Caco-2 (cell line): ENCODE measurements at regions not wholly inside any gene's neighbourhood (a gene's known extent, or its start where the extent isn't known, plus 50 kb on each side); places are given as distances from the start of the nearest gene placed in this dataset.

ENCODE experiments used
- BruUV-seq: library from RNA; stranded (reverse); fragments of 400-500 nt; replicated peaks from 2 replicates; lab custom pipeline; 2021; lab: Mats Ljungman, UMichigan
- CTCF ChIA-PET: fragments of 300-600 bp; sonication (Branson Sonifier 250); formaldehyde crosslinking; loops from one replicate; lab custom pipeline; 2022; ENCODE audit warnings: antibody characterized with exemption; lab: Charles Lee
- POLR2A ChIA-PET: fragments of 300-600 bp; sonication (Branson Sonifier 250); formaldehyde crosslinking; loops from one replicate; lab custom pipeline; 2022; ENCODE audit warnings: antibody characterized with exemption; lab: Charles Lee
- DNase-seq, 2 experiments: peaks; one replicate each; pipeline versions ENCODE4 v3.0.0 to v3.0.0-alpha.2; 2020 to 2022
- H3K27me3 ChIP-seq: replicated peaks from 2 replicates; pipeline ENCODE4 v1.6.0; 2011; ENCODE audit warnings: low read length; ENCODE audit not compliant: control insufficient read depth, insufficient read depth
- H3K36me3 ChIP-seq: 2 replicates; pipeline ENCODE4 v1.5.1; 2011; ENCODE audit warnings: low read length; ENCODE audit not compliant: control insufficient read depth, insufficient read depth
- H3K4me1 ChIP-seq: fragments of 250-450 bp; sonication (Bioruptor Pico); 2 replicates; pipeline ENCODE4 v1.5.1; 2020; ENCODE audit warnings: mild to moderate bottlenecking
- H3K4me3 ChIP-seq: 2 replicates; pipeline ENCODE4 v1.5.1; 2011; ENCODE audit warnings: low read depth, mild to moderate bottlenecking, control low read depth, low read length
- H3K9me3 ChIP-seq: fragments of 250-450 bp; sonication (Bioruptor Pico); 2 replicates; pipeline ENCODE4 v1.5.1; 2020; ENCODE audit warnings: mild to moderate bottlenecking, moderate library complexity
- H3K27ac Mint-ChIP-seq: one replicate; pipeline ENCODE4 v1.8.0; 2022; ENCODE audit warnings: mixed read lengths; ENCODE audit not compliant: unreplicated experiment
- H3K27me3 Mint-ChIP-seq: one replicate; pipeline ENCODE4 v1.8.0; 2022; ENCODE audit warnings: mixed read lengths; ENCODE audit not compliant: insufficient read depth, unreplicated experiment
- H3K36me3 Mint-ChIP-seq: one replicate; pipeline ENCODE4 v1.8.0; 2022; ENCODE audit warnings: mild to moderate bottlenecking, mixed read lengths; ENCODE audit not compliant: insufficient read depth, unreplicated experiment
- H3K4me1 Mint-ChIP-seq: one replicate; pipeline ENCODE4 v1.8.0; 2022; ENCODE audit warnings: low read depth, mixed read lengths; ENCODE audit not compliant: unreplicated experiment
- H3K4me3 Mint-ChIP-seq: one replicate; pipeline ENCODE4 v1.8.0; 2022; ENCODE audit warnings: mild to moderate bottlenecking, moderate library complexity, mixed read lengths; ENCODE audit not compliant: unreplicated experiment
- H3K9me3 Mint-ChIP-seq: one replicate; pipeline ENCODE4 v1.8.0; 2022; ENCODE audit warnings: mixed read lengths; ENCODE audit not compliant: unreplicated experiment
- intact Hi-C: fragments of 100-400 bp; cut with micrococcal nuclease; formaldehyde crosslinking; loops from one replicate; pipeline ENCODE4 v1.10.0; 2022; ENCODE audit not compliant: unreplicated experiment
- TF ChIP-seq, protein P1 (sequence below), 2 experiments: fragments of 200-600 bp in 1 of 2; IDR thresholded peaks; 1 replicate in 1 of 2; 2 replicates in 1 of 2; pipeline versions ENCODE4 v1.5.1 to v1.8.0; 2011 to 2022; ENCODE audit warnings: antibody characterized with exemption in 1 of 2, control low read depth in 1 of 2, inconsistent platforms in 1 of 2, low read depth in 1 of 2, low read length in 1 of 2, mild to moderate bottlenecking in 1 of 2, moderate library complexity in 1 of 2; ENCODE audit not compliant: insufficient read depth in 1 of 2, severe bottlenecking in 1 of 2, unreplicated experiment in 1 of 2

DNA sequence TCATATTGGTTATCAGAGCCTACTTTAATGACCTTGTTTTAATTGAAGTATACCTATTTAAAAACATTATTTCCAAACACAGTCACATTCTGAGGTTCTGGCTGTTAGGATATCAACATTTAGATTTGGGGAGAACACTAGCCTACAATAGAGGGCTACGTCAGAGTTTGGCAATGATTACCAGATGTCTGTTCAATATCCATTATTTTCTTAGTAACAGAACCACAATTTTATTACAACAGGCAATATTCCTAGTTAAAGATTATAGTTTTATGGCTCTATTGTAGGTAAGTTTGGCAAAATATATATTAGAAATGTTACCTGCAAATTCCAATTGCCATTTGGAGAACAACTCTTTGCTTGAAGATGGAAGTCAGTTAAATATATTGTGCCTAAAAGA, 1163.1 kb upstream of the MIR17HG start:
- no peak overlapping the region for H3K4me3 ChIP-seq
- H3K36me3 Mint-ChIP-seq, result no peaks in the 10 kb centered on the region
- ChIA-PET CTCF (no interaction called here), POLR2A (no interaction called here)
- no peaks in the 10 kb centered on the region for H3K27me3 ChIP-seq
- no peaks in the 10 kb centered on the region for H3K36me3 ChIP-seq
- no peak overlapping the region for H3K4me3 Mint-ChIP-seq
- TF ChIP-seq, protein P1, sequence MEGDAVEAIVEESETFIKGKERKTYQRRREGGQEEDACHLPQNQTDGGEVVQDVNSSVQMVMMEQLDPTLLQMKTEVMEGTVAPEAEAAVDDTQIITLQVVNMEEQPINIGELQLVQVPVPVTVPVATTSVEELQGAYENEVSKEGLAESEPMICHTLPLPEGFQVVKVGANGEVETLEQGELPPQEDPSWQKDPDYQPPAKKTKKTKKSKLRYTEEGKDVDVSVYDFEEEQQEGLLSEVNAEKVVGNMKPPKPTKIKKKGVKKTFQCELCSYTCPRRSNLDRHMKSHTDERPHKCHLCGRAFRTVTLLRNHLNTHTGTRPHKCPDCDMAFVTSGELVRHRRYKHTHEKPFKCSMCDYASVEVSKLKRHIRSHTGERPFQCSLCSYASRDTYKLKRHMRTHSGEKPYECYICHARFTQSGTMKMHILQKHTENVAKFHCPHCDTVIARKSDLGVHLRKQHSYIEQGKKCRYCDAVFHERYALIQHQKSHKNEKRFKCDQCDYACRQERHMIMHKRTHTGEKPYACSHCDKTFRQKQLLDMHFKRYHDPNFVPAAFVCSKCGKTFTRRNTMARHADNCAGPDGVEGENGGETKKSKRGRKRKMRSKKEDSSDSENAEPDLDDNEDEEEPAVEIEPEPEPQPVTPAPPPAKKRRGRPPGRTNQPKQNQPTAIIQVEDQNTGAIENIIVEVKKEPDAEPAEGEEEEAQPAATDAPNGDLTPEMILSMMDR (IDR thresholded peaks at IDR 0.05; ENCODE audit: insufficient read depth in 1 of 2, low read depth in 1 of 2, low read length in 1 of 2, severe bottlenecking in 1 of 2, unreplicated experiment in 1 of 2), result no peak
- H3K27me3 Mint-ChIP-seq, result peaks cover 2% of the 10 kb centered on the region
- no peaks in the 10 kb centered on the region for H3K4me1 Mint-ChIP-seq
- intact Hi-C loops, result no loop called here
- no peaks in the 10 kb centered on the region for H3K9me3 ChIP-seq
- H3K27ac Mint-ChIP-seq, result no peak overlapping the region
- H3K4me1 ChIP-seq, result peaks cover 11% of the 10 kb centered on the region; the same call in 1 of the 2 replicates
- no peaks in the 10 kb centered on the region for H3K9me3 Mint-ChIP-seq
- DNase-seq, result no peak
- BruUV-seq, result no TSS peak

DNA sequence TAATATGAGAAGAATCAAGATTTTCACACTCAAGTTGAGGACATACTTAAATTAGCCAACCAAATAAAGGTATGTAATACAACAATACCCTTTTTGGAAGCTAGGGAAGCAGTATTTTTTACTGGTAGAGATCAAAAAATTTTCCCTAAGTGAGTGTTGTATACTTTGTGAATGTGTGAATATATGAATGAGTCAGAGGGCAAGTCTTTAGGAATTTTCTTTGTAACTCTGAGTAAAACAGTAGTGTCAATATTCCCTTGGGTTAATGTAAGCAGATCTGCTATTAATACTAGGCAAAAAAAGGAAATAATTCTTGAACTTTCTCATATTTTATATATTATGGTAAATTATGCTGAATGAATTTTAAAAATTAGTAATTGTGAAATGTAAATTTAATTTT, 1161.8 kb upstream of the MIR17HG start:
- H3K27me3 Mint-ChIP-seq, result peaks cover 2% of the 10 kb centered on the region
- no peaks in the 10 kb centered on the region for H3K4me1 Mint-ChIP-seq
- POLR2A ChIA-PET, result no interaction called here
- no peak overlapping the region for H3K27ac Mint-ChIP-seq
- H3K4me3 Mint-ChIP-seq, result no peak overlapping the region
- Histone ChIP-seq H3K4me1 (peaks cover 11% of the 10 kb centered on the region; the same call in 1 of the 2 replicates), H3K4me3 (no peak overlapping the region), H3K9me3 (no peaks in the 10 kb centered on the region), H3K36me3 (no peaks in the 10 kb centered on the region), H3K27me3 (no peaks in the 10 kb centered on the region)
- no peak for DNase-seq
- intact Hi-C loops, result no loop called here
- no peaks in the 10 kb centered on the region for H3K9me3 Mint-ChIP-seq
- TF ChIP-seq, protein P1 (IDR thresholded peaks at IDR 0.05; ENCODE audit: insufficient read depth in 1 of 2, low read depth in 1 of 2, low read length in 1 of 2, severe bottlenecking in 1 of 2, unreplicated experiment in 1 of 2), result no peak
- CTCF ChIA-PET, result no interaction called here
- no peaks in the 10 kb centered on the region for H3K36me3 Mint-ChIP-seq
- BruUV-seq, result no TSS peak

DNA sequence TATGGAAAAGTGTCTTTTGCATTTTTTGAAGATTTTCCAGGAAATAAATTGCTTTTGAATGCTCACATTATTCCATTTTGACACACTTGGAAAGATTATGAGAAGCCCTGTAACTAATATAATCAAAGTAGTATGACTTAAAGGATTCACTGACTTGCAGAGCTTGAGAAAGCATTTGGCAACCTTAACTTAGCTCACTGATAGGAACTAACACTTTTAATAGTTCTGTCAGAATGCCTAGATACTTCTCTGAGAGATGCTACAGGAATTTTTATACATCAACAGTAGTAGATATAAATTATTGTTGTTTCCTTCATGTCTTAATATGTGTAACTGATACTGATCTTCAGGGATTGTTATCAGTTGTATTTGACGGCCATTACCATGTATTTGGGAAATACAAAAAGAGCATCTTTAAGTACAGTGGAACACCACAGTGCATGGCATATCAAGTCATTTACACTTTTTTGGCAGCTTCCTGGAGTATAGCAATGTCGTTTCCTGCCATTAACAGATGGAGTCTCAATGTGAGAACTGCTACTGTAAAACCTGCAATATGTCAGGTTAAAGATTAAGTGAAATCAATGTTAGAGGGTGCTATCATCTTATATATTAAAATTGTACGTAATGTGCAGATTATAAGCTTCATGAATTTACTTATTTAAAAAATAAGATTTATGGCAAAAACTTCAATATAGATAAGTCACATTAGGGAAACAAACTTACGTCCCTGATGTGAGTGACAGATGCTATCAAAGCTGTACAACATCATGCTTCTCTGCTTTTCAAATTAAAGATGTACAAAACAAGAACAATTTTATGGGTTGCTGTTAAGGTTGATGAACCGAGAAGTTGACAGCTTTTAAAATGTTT, 1159.8 kb upstream of the MIR17HG start:
- Histone ChIP-seq H3K36me3 (no peaks in the 10 kb centered on the region), H3K27me3 (no peaks in the 10 kb centered on the region), H3K4me3 (no peak overlapping the region), H3K9me3 (no peaks in the 10 kb centered on the region), H3K4me1 (peaks cover 11% of the 10 kb centered on the region; the same call in 1 of the 2 replicates)
- no peaks in the 10 kb centered on the region for H3K9me3 Mint-ChIP-seq
- DNase-seq, result no peak
- intact Hi-C loops, result no loop called here
- peaks cover 2% of the 10 kb centered on the region for H3K27me3 Mint-ChIP-seq
- TF ChIP-seq, protein P1 (IDR thresholded peaks at IDR 0.05; ENCODE audit: insufficient read depth in 1 of 2, low read depth in 1 of 2, low read length in 1 of 2, severe bottlenecking in 1 of 2, unreplicated experiment in 1 of 2), result no peak
- H3K27ac Mint-ChIP-seq, result no peak overlapping the region
- ChIA-PET POLR2A (no interaction called here), CTCF (no interaction called here)
- H3K4me1 Mint-ChIP-seq, result no peaks in the 10 kb centered on the region
- BruUV-seq, result no TSS peak
- no peak overlapping the region for H3K4me3 Mint-ChIP-seq
- H3K36me3 Mint-ChIP-seq, result no peaks in the 10 kb centered on the region
